GM12872 (cell line): ENCODE measurements at regions not wholly inside any gene's neighbourhood (a gene's known extent, or its start where the extent isn't known, plus 50 kb on each side); places are given as distances from the start of the nearest gene placed in this dataset.

Experiments used
- TF ChIP-seq, protein P1 (sequence below): IDR thresholded peaks from 3 replicates; pipeline ENCODE4 v1.5.1; 2011; ENCODE audit warnings: low read depth, mild to moderate bottlenecking, low read length, moderate library complexity; ENCODE audit not compliant: insufficient read depth

- TF ChIP-seq, protein P1, sequence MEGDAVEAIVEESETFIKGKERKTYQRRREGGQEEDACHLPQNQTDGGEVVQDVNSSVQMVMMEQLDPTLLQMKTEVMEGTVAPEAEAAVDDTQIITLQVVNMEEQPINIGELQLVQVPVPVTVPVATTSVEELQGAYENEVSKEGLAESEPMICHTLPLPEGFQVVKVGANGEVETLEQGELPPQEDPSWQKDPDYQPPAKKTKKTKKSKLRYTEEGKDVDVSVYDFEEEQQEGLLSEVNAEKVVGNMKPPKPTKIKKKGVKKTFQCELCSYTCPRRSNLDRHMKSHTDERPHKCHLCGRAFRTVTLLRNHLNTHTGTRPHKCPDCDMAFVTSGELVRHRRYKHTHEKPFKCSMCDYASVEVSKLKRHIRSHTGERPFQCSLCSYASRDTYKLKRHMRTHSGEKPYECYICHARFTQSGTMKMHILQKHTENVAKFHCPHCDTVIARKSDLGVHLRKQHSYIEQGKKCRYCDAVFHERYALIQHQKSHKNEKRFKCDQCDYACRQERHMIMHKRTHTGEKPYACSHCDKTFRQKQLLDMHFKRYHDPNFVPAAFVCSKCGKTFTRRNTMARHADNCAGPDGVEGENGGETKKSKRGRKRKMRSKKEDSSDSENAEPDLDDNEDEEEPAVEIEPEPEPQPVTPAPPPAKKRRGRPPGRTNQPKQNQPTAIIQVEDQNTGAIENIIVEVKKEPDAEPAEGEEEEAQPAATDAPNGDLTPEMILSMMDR, result no peak
Measured at GRCh38 chr14:100671386-100671901, 55.2 kb upstream of the DLK1 start.

DNA sequence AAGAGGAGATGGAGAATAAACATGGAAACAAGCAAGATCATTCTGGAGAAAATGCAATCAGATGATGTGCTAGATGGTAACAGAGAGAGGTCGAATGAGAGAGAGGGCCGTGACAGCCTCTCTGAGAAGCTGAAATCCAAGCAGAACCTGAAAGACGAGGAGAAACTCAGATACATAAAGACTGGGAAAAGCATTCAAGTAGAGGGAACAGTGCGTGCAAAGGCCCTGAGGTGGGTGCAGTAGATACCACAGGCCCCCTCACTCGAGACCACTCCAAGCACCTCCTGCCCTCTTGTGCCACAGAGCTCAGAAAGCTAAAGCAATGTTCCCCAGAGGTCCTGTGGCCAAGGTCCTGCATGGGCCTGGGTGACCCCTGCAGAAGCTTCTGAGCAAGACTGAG is 54.8 kb upstream of the DLK1 start:
- TF ChIP-seq, protein P1, result no peak

DNA sequence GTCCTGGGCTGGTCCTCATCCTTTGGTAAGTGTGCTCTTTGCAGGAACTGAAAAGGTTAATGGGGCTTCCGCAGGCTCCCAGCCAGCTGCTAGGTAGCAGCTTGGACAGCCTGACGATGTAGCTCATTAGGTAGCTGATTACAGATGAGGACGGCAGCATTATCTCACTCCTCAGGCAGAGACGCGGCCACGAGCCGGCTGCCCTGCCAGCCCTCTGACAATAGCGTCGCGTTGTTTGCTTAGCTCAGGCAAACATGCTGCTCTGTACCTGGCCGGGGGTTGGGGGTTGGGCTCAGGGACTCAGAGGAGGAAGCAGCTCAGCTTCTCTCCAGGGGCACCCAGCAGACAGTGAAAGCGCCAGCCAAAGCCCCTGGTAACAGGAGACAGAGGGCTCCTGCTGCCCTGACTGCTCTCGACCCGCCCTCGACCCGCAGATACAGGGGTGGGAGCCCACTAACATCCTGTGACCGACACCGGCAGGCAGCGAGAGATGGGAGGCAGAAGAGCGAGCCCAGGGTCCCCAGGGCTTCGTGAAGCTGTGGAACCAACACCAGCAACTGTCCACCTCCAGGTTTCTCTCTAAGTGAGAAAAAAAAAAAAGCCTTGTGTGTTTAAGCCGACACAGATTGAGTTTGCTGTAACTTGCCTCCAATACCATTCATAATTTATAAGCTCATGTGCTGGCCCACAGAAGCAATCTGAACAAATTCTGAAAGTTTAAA is 53.4 kb upstream of the DLK1 start:
- TF ChIP-seq, protein P1, result no peak

GRCh38 chr14:100673807-100674154 is 52.9 kb upstream of the DLK1 start:
- TF ChIP-seq, protein P1, result no peak

DNA sequence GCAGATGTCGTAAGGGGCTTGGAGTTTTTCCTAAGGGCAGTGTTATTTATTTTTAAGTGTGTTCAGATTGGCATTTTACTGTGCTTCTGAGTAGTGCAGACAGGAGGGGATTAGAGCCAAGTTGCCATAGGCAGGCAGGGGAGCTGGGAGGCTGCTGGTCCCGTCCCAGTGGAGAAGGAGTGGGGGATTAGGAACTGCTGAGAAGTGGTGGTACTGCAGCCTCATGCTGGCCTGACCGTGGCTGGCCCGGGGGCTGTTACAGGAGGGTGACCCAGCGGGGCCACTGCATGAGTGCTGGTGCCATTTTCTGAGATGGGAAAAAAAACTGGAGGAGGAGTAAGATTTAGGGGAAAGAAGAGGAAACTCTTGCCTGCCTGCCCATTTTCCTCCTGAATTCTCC is 52.3 kb upstream of the DLK1 start:
- TF ChIP-seq, protein P1, result no peak

GRCh38 chr14:100674897-100675619 is 51.6 kb upstream of the DLK1 start:
- TF ChIP-seq, protein P1, result no peak

- TF ChIP-seq, protein P1, result no peak
Measured at GRCh38 chr14:100675699-100676684, 50.7 kb upstream of the DLK1 start.
